Ovary (tissue), 7 donors: ENCODE measurements at regions not wholly inside any gene's neighbourhood (a gene's known extent, or its start where the extent isn't known, plus 50 kb on each side); places are given as distances from the start of the nearest gene placed in this dataset.

Source experiments
- DNase-seq, 5 donors: peaks; one replicate each; pipeline ENCODE4 v3.0.0-alpha.2; 2019 to 2020
- H3K27ac ChIP-seq, 2 donors: fragments of 200-600 bp; one replicate each; pipeline versions ENCODE4 v1.5.1 to v1.8.0; 2019 to 2022
- H3K27me3 ChIP-seq: fragments of 200-600 bp; one replicate; pipeline ENCODE4 v1.8.0; 2022
- H3K36me3 ChIP-seq: fragments of 200-600 bp; sonication (generic); one replicate; pipeline ENCODE4 v1.5.1; 2019
- H3K4me1 ChIP-seq: one replicate; pipeline ENCODE4 v1.8.1; 2013; ENCODE audit warnings: mild to moderate bottlenecking, moderate library complexity; ENCODE audit not compliant: insufficient read depth
- H3K4me3 ChIP-seq: fragments of 200-600 bp; sonication (generic); one replicate; pipeline ENCODE4 v1.5.1; 2017
- H3K9me3 ChIP-seq, 2 donors: fragments of 200-600 bp in 1 of 2; sonication (generic) in 1 of 2; one replicate each; pipeline versions ENCODE4 v1.5.1 to v1.8.1; 2013 to 2019; ENCODE audit warnings: mild to moderate bottlenecking in 1 of 2, moderate library complexity in 1 of 2
- EP300 ChIP-seq: sonication (generic); formaldehyde crosslinking; IDR thresholded peaks from one replicate; pipeline ENCODE4 v1.6.1; 2017; ENCODE audit warnings: antibody characterized with exemption
- POLR2A ChIP-seq: fragments of 450-650 bp; IDR thresholded peaks from one replicate; pipeline ENCODE4 v1.6.1; 2017; ENCODE audit warnings: antibody characterized with exemption, mild to moderate bottlenecking, moderate library complexity
- WGBS, 3 donors: extraction: QIAGEN DNeasy Blood & Tissue Kit in 1 of 3; methylation state at CpG; one replicate each; pipeline versions ENCODE4 v1.1.5 to v1.1.7; 2013 to 2017; 5-methylcytosine and 5-hydroxymethylcytosine counted together
- intact Hi-C, 4 donors: fragments of 100-400 bp; cut with DNase I; formaldehyde crosslinking; loops; one replicate each; pipeline versions ENCODE4 v1.11.0 to v1.15.1; 2022 to 2023
- TF ChIP-seq, protein P1 (sequence below), 3 donors: fragments of 450-650 bp in 2 of 3; fragments of 200-600 bp in 1 of 3; IDR thresholded peaks; one replicate each; pipeline versions ENCODE4 v1.5.1 to v1.8.0; 2016 to 2022; ENCODE audit warnings: antibody characterized with exemption in 3 of 3, mild to moderate bottlenecking in 1 of 3
- donor health status: DM: no; HTN: no; CAD: no; lungs with moderate emphysema.
- donor health status: DM: no; HTN: no; CAD: no.
- donor health status: Bipolar disorder and iron deficiency.
- donor health status: DM: no; HTN: no; CAD: no.
- donor health status: DM: yes; HTN: yes; CAD: no.

- H3K9me3 ChIP-seq: no peaks in the 10 kb centered on the region
- no peaks in the 10 kb centered on the region for H3K36me3 ChIP-seq
- no peak for TF ChIP-seq EP300
- TF ChIP-seq, protein P1, sequence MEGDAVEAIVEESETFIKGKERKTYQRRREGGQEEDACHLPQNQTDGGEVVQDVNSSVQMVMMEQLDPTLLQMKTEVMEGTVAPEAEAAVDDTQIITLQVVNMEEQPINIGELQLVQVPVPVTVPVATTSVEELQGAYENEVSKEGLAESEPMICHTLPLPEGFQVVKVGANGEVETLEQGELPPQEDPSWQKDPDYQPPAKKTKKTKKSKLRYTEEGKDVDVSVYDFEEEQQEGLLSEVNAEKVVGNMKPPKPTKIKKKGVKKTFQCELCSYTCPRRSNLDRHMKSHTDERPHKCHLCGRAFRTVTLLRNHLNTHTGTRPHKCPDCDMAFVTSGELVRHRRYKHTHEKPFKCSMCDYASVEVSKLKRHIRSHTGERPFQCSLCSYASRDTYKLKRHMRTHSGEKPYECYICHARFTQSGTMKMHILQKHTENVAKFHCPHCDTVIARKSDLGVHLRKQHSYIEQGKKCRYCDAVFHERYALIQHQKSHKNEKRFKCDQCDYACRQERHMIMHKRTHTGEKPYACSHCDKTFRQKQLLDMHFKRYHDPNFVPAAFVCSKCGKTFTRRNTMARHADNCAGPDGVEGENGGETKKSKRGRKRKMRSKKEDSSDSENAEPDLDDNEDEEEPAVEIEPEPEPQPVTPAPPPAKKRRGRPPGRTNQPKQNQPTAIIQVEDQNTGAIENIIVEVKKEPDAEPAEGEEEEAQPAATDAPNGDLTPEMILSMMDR (IDR thresholded peaks at IDR 0.05): no peak
- no peak for TF ChIP-seq POLR2A
- no peaks in the 10 kb centered on the region for H3K27me3 ChIP-seq
- intact Hi-C loops: no loop called here
- no peak overlapping the region for H3K4me3 ChIP-seq
- no peak for DNase-seq
- WGBS, 3 donors: 93 to 97% (median 94%) methylated on average over 3 of the region's 3 CpGs
- no peak overlapping the region for H3K27ac ChIP-seq
- H3K4me1 ChIP-seq: no peaks in the 10 kb centered on the region
Observed at GRCh38 chr12:30843211-30843610, 83.3 kb upstream of the TSPAN11 start.

DNA sequence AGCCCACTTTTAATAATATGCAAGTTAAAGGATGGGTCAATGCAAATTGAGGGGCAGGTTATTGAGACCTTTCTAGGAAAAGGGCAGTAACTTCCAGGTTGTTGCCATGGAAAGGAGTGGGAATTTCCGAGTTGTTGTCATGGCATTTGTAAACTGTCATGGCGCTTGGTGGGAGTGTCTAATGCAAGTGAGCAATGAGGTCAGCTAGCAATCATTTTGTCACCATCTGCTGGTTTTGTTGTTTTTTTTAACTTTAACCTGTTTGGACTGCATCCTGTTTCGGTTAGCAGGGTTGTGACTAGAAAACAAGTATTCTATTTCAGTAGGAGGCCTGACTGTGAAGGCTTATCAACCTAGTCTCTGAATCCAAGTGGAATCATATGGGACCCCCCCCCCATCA, 85.8 kb upstream of the TSPAN11 start:
- H3K27me3 ChIP-seq: no peaks in the 10 kb centered on the region

GRCh38 chr12:30839643-30840220, 85.0 kb upstream of the CAPRIN2 start:
- no peak overlapping the region for H3K27ac ChIP-seq
- DNase-seq: no peak
- 66 to 79% (median 68%) methylated on average over 7 of the region's 7 CpGs for WGBS, 3 donors
- H3K9me3 ChIP-seq: no peaks in the 10 kb centered on the region
- no peaks in the 10 kb centered on the region for H3K36me3 ChIP-seq
- H3K27me3 ChIP-seq: no peaks in the 10 kb centered on the region
- H3K4me1 ChIP-seq: no peaks in the 10 kb centered on the region
- H3K4me3 ChIP-seq: no peak overlapping the region
- TF ChIP-seq, protein P1 (IDR thresholded peaks at IDR 0.05): no peak
- no peak for TF ChIP-seq EP300
- no peak for TF ChIP-seq POLR2A
- intact Hi-C loops: no loop called here

More for the DNA sequence above, 85.8 kb upstream of the TSPAN11 start:
- Histone ChIP-seq H3K9me3 (no peaks in the 10 kb centered on the region), H3K27ac (no peak overlapping the region), H3K4me1 (no peaks in the 10 kb centered on the region), H3K4me3 (no peak overlapping the region), H3K36me3 (no peaks in the 10 kb centered on the region)
- 87 to 89% (median 89%) methylated on average over 3 of the region's 3 CpGs for WGBS, 3 donors
- intact Hi-C loops: no loop called here
- DNase-seq: no peak
- no peak for TF ChIP-seq EP300
- TF ChIP-seq, protein P1 (IDR thresholded peaks at IDR 0.05): no peak
- TF ChIP-seq POLR2A: no peak

DNA sequence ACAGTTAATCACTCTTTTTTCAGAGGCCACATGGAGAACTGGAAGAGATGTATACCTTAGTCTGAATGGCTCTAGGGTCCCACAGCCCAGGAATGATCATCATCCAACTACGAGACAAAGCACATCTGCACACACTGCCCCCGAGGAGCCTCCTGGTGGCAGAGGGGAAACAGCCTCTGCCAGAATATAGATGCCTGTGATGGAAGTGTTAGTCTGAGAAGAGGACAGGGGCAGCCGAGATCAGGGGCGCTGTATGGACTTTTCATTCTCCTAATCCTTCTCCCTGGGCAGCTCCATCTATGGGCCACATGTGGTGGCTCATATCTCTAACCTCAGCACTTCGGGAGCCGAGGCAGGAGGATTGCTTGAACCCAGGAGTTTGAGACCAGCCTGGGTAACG, 82.8 kb upstream of the CAPRIN2 start:
- intact Hi-C loops: no loop called here
- TF ChIP-seq POLR2A (no peak), EP300 (no peak)
- TF ChIP-seq, protein P1 (IDR thresholded peaks at IDR 0.05): no peak
- Histone ChIP-seq H3K4me3 (no peak overlapping the region), H3K27me3 (no peaks in the 10 kb centered on the region), H3K27ac (no peak overlapping the region), H3K4me1 (no peaks in the 10 kb centered on the region), H3K9me3 (no peaks in the 10 kb centered on the region), H3K36me3 (no peaks in the 10 kb centered on the region)
- WGBS, 3 donors: 56 to 74% (median 65%) methylated on average over 7 of the region's 7 CpGs
- no peak for DNase-seq
